ENCODE measurements at regions not wholly inside any gene's neighbourhood (a gene's known extent, or its start where the extent isn't known, plus 50 kb on each side); places are given as distances from the start of the nearest gene placed in this dataset.

GRCh38 chr2:5374762-5375161 lies 317.4 kb upstream of the SOX11 start:
- TF ChIP-seq, protein P1, sequence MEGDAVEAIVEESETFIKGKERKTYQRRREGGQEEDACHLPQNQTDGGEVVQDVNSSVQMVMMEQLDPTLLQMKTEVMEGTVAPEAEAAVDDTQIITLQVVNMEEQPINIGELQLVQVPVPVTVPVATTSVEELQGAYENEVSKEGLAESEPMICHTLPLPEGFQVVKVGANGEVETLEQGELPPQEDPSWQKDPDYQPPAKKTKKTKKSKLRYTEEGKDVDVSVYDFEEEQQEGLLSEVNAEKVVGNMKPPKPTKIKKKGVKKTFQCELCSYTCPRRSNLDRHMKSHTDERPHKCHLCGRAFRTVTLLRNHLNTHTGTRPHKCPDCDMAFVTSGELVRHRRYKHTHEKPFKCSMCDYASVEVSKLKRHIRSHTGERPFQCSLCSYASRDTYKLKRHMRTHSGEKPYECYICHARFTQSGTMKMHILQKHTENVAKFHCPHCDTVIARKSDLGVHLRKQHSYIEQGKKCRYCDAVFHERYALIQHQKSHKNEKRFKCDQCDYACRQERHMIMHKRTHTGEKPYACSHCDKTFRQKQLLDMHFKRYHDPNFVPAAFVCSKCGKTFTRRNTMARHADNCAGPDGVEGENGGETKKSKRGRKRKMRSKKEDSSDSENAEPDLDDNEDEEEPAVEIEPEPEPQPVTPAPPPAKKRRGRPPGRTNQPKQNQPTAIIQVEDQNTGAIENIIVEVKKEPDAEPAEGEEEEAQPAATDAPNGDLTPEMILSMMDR (conservative IDR thresholded peaks at IDR 0.05; ENCODE audit: control insufficient read depth, insufficient read depth, low read depth, low read length), result no peak
- DNase-seq (ENCODE audit: low read depth), result no peak
- H3K4me3 ChIP-seq (ENCODE audit: control insufficient read depth, low read depth, low read length), result no peak overlapping the region

GRCh38 chr2:5377323-5377722 lies 314.9 kb upstream of the SOX11 start:
- no peak for DNase-seq (ENCODE audit: low read depth)
- no peak overlapping the region for H3K4me3 ChIP-seq (ENCODE audit: control insufficient read depth, low read depth, low read length)
- TF ChIP-seq, protein P1 (conservative IDR thresholded peaks at IDR 0.05; ENCODE audit: control insufficient read depth, insufficient read depth, low read depth, low read length), result no peak

GRCh38 chr2:5379811-5380210 lies 312.4 kb upstream of the SOX11 start:
- TF ChIP-seq, protein P1 (conservative IDR thresholded peaks at IDR 0.05; ENCODE audit: control insufficient read depth, insufficient read depth, low read depth, low read length), result no peak
- no peak overlapping the region for H3K4me3 ChIP-seq (ENCODE audit: control insufficient read depth, low read depth, low read length)
- no peak for DNase-seq (ENCODE audit: low read depth)

DNA sequence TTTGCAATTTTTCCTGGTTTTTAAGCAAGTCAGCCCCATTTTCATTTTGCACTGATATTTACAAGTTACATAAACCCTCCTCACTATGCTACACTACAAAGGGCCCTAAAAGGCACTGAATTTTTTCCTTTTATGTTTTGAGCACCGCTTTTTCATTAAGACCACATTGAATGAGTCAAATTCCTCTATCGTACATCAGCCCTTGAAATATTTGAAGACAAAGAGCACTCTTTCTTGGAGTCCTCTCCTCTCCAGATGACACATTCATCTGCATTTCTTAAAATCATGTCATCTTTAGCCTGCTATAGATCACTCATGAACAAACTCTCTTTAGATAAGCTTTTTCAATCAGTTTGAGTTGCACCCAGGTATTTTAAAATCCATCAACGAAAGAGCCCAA lies 306.6 kb upstream of the SOX11 start:
- DNase-seq (ENCODE audit: low read depth), result no peak
- TF ChIP-seq, protein P1 (conservative IDR thresholded peaks at IDR 0.05; ENCODE audit: control insufficient read depth, insufficient read depth, low read depth, low read length), result no peak
- H3K4me3 ChIP-seq (ENCODE audit: control insufficient read depth, low read depth, low read length), result no peak overlapping the region

GRCh38 chr2:5387406-5387805 lies 304.8 kb upstream of the SOX11 start:
- TF ChIP-seq, protein P1 (conservative IDR thresholded peaks at IDR 0.05; ENCODE audit: control insufficient read depth, insufficient read depth, low read depth, low read length), result no peak
- DNase-seq (ENCODE audit: low read depth), result no peak

GRCh38 chr2:5389740-5390139 lies 302.4 kb upstream of the SOX11 start:
- TF ChIP-seq, protein P1 (conservative IDR thresholded peaks at IDR 0.05; ENCODE audit: control insufficient read depth, insufficient read depth, low read depth, low read length), result no peak
- H3K4me3 ChIP-seq (ENCODE audit: control insufficient read depth, low read depth, low read length), result no peak overlapping the region

More at GRCh38 chr2:5387406-5387805, 304.8 kb upstream of the SOX11 start:
- H3K4me3 ChIP-seq (ENCODE audit: control insufficient read depth, low read depth, low read length), result no peak overlapping the region

GRCh38 chr2:5391362-5391761 lies 300.8 kb upstream of the SOX11 start:
- H3K4me3 ChIP-seq (ENCODE audit: control insufficient read depth, low read depth, low read length), result no peak overlapping the region
- DNase-seq (ENCODE audit: low read depth), result no peak
- TF ChIP-seq, protein P1 (conservative IDR thresholded peaks at IDR 0.05; ENCODE audit: control insufficient read depth, insufficient read depth, low read depth, low read length), result no peak

More at GRCh38 chr2:5389740-5390139, 302.4 kb upstream of the SOX11 start:
- no peak for DNase-seq (ENCODE audit: low read depth)
